Left ventricle myocardium superior (tissue), 1 donor: ENCODE measurements at regions not wholly inside any gene's neighbourhood (a gene's known extent, or its start where the extent isn't known, plus 50 kb on each side); places are given as distances from the start of the nearest gene placed in this dataset.
"Not testable (repeated sequence)": the region's sequence is repeated elsewhere in the genome, so short reads cannot be mapped to it uniquely, and the experiment has no call there.

Experiments used
- ATAC-seq: fragments of 200-7000 bp; cut with Tn5 transposase; one replicate; pipeline ENCODE4 v1.9.1; 2020; ENCODE audit warnings: mild to moderate bottlenecking, moderate library complexity
- DNase-seq: peaks from one replicate; pipeline ENCODE4 v3.0.0-alpha.2; 2020
- intact Hi-C: fragments of 100-400 bp; cut with micrococcal nuclease; formaldehyde crosslinking; loops from one replicate; pipeline ENCODE4 v1.11.0; 2022
- donor health status: DM: no; HTN: yes; CAD: no; lungs with severe emphysema.

GRCh38 chr22:48492366-48493320 lies 1335.0 kb downstream of the BRD1 start:
- DNase-seq (peak; percentile 64), ATAC-seq (peak; percentile 78)
- intact Hi-C loops, result no loop called here

GRCh38 chr22:48491451-48491941 lies 1336.2 kb downstream of the BRD1 start:
- DNase-seq (no peak), ATAC-seq (no peak)
- intact Hi-C loops, result no loop called here

GRCh38 chr22:48490500-48491411 lies 1336.9 kb downstream of the BRD1 start:
- intact Hi-C loops, result no loop called here
- DNase-seq (no peak), ATAC-seq (no peak)

GRCh38 chr22:48489551-48490499 lies 1337.8 kb downstream of the BRD1 start:
- ATAC-seq, result no peak
- DNase-seq, result no peak
- intact Hi-C loops, result no loop called here

- intact Hi-C loops, result no loop called here
These were observed 1338.8 kb downstream of the BRD1 start for GRCh38 chr22:48488611-48489511.

GRCh38 chr22:48488149-48488551 lies 1339.5 kb downstream of the BRD1 start:
- DNase-seq (no peak), ATAC-seq (no peak)
- intact Hi-C loops, result no loop called here

More at GRCh38 chr22:48488611-48489511, 1338.8 kb downstream of the BRD1 start:
- ATAC-seq, result no peak
- no peak for DNase-seq

- ATAC-seq, result no peak
- no peak for DNase-seq
- intact Hi-C loops, result no loop called here
These were observed 1341.1 kb downstream of the BRD1 start for GRCh38 chr22:48486558-48486957.

- ATAC-seq, result no peak
- intact Hi-C loops, result no loop called here
- DNase-seq, result no peak
These were observed 1341.5 kb downstream of the BRD1 start for GRCh38 chr22:48486134-48486532.

- DNase-seq (no peak), ATAC-seq (no peak)
- intact Hi-C loops, result no loop called here
These were observed 1342.2 kb downstream of the BRD1 start for GRCh38 chr22:48485149-48486133.

GRCh38 chr22:48483764-48484528 lies 1343.7 kb downstream of the BRD1 start:
- DNase-seq, result no peak
- no peak for ATAC-seq

GRCh38 chr22:48482771-48483170 lies 1344.9 kb downstream of the BRD1 start:
- intact Hi-C loops, result no loop called here
- ATAC-seq (no peak), DNase-seq (no peak)

More at GRCh38 chr22:48483764-48484528, 1343.7 kb downstream of the BRD1 start:
- intact Hi-C loops, result no loop called here

GRCh38 chr22:48482198-48482597 lies 1345.5 kb downstream of the BRD1 start:
- DNase-seq, intact Hi-C loops, ATAC-seq: not testable (repeated sequence)

- DNase-seq, result no peak
- no peak for ATAC-seq
- intact Hi-C loops, result no loop called here
These were observed 1345.9 kb downstream of the BRD1 start for GRCh38 chr22:48481748-48482147.

GRCh38 chr22:48478529-48479265 lies 1349.0 kb downstream of the BRD1 start:
- DNase-seq (no peak), ATAC-seq (no peak)
- intact Hi-C loops, result no loop called here

GRCh38 chr22:48478124-48478523 lies 1349.5 kb downstream of the BRD1 start:
- intact Hi-C loops, result no loop called here

More at GRCh38 chr22:48478124-48478523, 1349.5 kb downstream of the BRD1 start:
- DNase-seq (no peak), ATAC-seq (no peak)
